Activated CD4-positive, alpha-beta T cell treated with anti-CD3 and anti-CD28 coated beads, Interleukin-10, Interleukin-2, amounts not matched to agents 100 ng/mL and 50 ng/mL, durations not matched to agents 16 hours and 8 hours (primary cell): ENCODE measurements at regions not wholly inside any gene's neighbourhood (a gene's known extent, or its start where the extent isn't known, plus 50 kb on each side); places are given as distances from the start of the nearest gene placed in this dataset.

Source experiments
- DNase-seq: peaks from one replicate; pipeline ENCODE4 v3.0.0-alpha.2; 2020

DNA sequence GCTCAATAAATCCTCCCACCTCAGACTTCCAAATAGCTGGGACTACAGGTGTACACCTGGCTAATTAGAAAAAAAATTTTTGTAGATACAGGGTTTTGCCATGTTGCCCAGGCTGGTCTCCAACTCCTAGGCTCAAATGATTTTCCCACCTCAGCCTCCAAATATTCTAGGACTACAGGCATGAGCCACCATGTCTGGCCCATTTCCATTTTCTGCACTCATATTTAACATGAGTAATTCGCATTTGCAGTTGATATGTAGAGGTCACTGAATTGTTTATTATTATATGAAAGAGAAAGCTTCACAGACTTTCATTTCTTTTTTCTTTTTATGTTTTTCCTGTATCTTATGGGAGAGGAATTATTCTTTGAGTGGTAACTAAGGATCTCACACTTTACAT is 492.7 kb downstream of the CNTN3 start:
- DNase-seq: no peak

GRCh38 chr3:74119221-74119620 is 494.5 kb upstream of the PDZRN3 start:
- DNase-seq: no peak

DNA sequence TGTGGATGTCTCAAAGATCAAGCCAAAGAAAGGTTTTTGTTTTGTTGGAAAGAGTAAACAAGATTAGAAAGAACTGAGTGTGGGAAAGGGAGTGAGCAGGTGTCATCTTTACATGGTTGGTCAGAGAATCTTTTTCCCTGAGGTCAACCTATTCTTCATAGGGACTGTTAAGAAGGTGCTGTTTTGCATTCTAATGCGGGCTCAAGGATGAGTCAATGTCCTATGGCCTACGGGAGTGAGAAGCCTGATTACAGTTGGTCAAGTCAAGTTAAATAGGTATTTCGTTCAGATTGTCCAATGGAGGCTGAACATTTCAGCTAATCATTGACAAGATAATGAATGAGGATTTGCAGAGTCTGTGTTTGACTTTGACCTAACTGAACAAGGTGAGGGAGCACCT is 491.2 kb upstream of the PDZRN3 start:
- DNase-seq: no peak

DNA sequence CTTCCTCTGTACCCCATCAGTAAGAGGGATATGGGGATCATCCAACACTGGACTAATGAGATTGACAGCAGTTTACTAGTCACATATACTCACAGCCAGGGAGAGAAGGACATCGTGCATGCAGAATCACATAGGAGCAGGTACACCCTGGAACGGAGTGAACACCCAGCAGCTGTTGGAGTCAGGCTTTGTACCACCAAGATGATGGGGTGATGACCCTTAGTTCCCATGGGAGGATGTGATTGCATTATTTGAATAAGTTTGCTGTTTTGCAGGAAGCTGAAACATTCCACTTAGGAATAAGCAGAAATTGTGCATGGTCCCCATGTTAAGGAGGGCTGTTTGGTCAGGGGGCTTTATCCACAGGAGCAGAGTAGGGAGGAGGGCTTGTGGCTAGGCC is 482.7 kb upstream of the PDZRN3 start:
- no peak for DNase-seq

DNA sequence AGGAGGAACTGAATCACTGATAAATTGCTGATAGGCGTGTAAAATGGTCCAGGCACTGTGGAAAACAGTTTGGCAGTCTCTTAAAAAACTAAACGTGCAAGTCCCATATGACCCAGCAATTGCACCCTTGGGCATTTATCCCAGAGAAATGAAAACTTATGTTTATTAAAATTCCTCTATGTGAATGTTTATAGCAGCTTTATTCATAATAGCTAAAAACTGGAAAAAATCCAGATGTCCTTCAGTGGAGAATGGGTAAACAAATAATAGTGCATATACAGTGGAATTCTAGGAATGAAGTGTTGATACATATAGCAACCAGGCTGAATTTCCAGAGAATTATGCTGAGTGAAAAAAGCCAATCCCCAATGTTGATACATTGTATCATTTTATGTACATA is 482.2 kb upstream of the PDZRN3 start:
- DNase-seq: no peak

- no peak for DNase-seq
Measured at GRCh38 chr3:74091204-74091603, 466.5 kb upstream of the PDZRN3 start.

- DNase-seq: no peak
Measured at GRCh38 chr3:74089814-74090213, 465.1 kb upstream of the PDZRN3 start.

DNA sequence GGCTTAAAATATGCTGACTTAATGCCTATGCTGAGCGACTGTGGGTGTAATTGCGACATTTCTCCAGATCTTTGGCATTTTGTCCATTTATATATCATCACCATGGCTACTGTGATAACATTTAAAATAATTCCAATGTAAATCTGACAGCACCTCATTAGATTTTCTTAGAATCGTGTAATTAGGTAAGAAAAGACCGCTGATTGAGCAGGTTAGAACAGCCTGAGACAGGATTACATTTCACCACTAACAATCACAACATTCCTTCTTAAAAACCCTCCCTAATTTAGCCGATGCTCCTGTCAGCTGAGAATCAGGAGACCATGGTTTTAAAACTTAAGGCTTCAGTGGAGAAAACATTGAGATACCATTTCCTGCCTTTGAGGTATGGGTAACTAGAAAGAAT is 455.3 kb upstream of the PDZRN3 start:
- DNase-seq: no peak

DNA sequence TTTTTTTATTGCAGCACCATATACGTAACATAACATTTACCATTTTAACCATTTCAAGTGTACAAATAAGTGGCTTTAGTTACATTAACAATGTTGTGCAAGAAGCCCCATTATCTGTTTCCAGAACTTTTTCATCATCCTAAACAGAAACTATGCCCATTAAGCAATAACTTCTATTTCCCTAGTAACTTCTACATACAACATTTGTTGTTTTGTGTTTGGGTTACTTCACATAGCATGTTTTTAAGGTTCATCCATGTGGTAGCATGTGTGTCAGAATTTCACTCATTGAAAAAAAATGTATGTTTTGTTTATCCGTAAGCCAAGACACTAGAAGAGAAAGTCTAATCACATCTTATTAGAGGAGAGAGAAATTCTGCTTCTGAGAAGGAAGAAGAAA is 450.5 kb upstream of the PDZRN3 start:
- no peak for DNase-seq

DNA sequence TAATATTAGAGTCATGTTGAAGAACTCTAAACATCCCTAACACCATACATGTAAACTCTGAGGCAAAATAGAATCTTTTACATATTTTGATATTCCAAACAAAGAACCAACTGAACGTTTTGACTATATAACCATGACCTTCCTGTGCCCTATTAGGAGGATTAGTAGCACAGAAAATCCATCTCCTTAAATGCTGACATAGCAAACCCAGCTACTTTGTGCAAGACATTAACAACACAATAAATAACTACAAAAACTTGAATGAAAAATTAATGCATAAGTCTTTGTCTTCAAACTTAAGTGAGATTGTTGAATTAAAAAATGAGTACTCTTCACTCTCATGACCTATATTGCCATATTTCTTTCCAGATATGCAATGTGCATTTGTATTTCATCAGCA is 450.0 kb upstream of the PDZRN3 start:
- no peak for DNase-seq

GRCh38 chr3:74067296-74067695 is 442.6 kb upstream of the PDZRN3 start:
- no peak for DNase-seq

- no peak for DNase-seq
Measured at GRCh38 chr3:74066456-74066855, 441.7 kb upstream of the PDZRN3 start.

DNA sequence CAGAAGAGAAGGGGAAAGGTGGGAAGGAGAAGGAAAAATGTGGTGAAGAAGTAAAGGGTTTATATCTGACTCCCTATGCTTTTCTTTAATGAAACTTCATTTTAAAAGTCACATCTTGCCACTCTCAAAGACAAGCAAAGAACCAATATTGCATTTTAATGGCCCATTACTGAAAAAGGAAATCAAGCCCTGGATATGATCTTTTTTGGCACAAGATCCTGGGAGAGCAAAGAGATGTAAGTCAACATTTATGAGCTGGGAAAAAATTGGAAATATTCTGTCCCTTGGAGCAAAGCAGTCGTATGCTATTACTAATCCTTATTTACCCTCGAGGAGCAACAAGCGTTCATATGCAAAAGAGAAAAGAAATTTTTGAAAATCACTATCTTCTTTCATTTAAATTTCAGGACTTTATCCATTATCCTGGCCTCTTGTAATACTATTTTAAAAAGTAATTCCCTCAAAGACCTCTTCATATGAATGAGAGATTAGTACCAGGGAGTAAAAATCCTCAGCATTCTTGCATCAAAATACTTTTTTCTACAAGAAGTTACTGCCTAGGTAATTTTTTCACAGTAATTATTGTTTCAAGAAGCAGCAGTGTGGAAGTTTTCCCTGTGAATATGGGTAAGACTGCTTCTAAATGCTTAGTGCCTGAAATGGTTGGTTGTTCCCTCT is 435.3 kb upstream of the PDZRN3 start:
- no peak for DNase-seq

- DNase-seq: no peak
Measured at GRCh38 chr3:74059301-74059922, 434.7 kb upstream of the PDZRN3 start.

- no peak for DNase-seq
Measured at GRCh38 chr3:74057169-74057568, 432.4 kb upstream of the PDZRN3 start.

DNA sequence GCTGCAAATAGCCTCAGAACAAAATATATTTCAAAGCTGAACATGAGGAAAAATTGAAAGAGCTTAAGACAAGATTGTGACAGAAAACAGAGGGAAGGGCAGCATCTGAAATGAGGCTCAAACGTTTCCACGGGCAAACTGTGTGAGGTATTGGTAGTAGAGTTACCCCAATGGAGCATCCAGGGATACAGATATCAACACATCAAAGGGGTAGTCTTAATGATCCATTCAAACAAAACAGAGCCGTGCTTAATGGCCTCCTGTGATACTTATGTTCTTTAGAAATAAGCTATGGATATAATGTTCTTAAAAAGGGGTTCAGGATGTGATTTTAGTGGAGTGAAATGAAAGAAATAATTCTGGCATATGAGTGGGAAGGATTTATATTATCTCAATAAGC is 430.3 kb upstream of the PDZRN3 start:
- no peak for DNase-seq

GRCh38 chr3:74054566-74054965 is 429.8 kb upstream of the PDZRN3 start:
- DNase-seq: no peak

GRCh38 chr3:74053970-74054516 is 429.3 kb upstream of the PDZRN3 start:
- no peak for DNase-seq

- no peak for DNase-seq
Measured at GRCh38 chr3:74049444-74049843, 424.7 kb upstream of the PDZRN3 start.

GRCh38 chr3:74048699-74049098 is 424.0 kb upstream of the PDZRN3 start:
- no peak for DNase-seq

GRCh38 chr3:74045000-74045399 is 420.3 kb upstream of the PDZRN3 start:
- no peak for DNase-seq

DNA sequence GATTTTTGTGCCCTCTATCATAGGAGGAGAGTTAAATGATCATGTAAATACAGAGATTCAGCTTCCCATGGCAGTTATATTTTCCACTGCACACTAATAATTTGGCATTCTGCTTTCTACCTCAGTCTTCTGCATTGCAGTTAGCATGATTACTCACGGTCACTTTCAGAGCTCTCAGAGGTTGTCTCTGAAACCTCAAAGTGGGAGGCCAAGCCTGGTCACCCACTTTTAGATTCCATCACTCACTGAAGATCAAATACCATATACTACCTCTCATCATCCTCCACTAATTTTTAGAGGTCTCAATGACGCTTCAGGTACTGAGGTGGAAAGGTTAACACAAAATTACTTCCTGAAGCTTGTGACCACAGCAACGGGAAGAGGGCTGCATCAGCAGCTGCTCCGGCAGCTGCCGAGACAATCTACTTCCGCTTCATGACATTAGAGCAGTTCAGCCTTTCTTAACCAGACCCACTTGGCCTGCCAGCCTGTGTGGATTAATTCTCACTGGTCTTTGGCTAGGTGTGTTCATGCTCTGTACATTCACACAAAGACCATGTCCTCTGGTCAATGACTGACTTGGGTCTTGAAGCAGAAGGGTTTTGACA is 416.4 kb upstream of the PDZRN3 start:
- no peak for DNase-seq

- no peak for DNase-seq
Measured at GRCh38 chr3:74039105-74039504, 414.4 kb upstream of the PDZRN3 start.

DNA sequence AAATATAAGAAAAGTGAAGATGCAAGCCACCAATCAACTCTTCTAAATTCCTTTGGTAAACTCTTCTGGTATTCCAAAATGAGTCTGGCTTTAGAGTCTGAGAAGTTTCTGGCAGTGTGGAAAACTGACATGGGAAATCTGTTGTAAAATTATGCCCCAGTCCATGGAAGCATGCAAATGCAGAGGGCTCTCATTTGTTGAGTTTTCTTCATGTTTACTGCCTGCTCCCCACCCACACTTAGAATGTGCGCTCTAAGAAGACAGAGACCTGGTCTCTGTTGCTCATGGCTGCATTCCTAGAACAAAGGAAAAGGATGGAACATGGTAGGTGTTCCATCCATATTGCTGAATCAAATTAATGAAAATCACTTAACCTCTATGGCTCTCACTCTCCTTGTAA is 411.8 kb upstream of the PDZRN3 start:
- no peak for DNase-seq
